ENCODE measurements at regions not wholly inside any gene's neighbourhood (a gene's known extent, or its start where the extent isn't known, plus 50 kb on each side); places are given as distances from the start of the nearest gene placed in this dataset.

DNA sequence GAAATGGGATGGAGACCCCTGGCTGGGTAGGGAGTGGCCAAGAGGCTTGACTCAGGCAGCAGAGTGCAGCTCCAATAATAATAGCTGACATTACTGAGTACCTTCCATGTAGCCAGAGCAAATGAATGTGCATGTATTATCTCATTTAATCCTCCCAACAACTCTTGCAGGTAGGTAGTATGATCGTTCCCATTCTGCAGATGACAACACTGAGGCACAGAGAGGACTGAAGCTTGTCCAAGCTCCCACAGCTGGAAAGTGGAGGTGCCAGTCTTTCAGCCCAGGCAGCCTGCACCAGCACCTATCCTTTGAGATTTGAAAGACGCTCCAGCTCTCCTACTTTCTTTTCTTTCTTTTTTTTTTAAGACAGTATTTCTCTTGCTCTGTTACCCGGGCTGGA is 87.6 kb downstream of the PCDH1 start:
- H3K27ac ChIP-seq (ENCODE audit: insufficient read depth, low read length), result no peak overlapping the region
- no peaks in the 10 kb centered on the region for H4K20me1 ChIP-seq (ENCODE audit: control insufficient read depth, extremely low read depth, insufficient read depth, low read length)
- H3K4me3 ChIP-seq (replicated peaks in 1 of 4; ENCODE audit: control extremely low read depth in 1 of 4, insufficient read depth in 1 of 4, low read depth in 3 of 4, low read length in 4 of 4), result no peak overlapping the region
- TF ChIP-seq, protein P1, sequence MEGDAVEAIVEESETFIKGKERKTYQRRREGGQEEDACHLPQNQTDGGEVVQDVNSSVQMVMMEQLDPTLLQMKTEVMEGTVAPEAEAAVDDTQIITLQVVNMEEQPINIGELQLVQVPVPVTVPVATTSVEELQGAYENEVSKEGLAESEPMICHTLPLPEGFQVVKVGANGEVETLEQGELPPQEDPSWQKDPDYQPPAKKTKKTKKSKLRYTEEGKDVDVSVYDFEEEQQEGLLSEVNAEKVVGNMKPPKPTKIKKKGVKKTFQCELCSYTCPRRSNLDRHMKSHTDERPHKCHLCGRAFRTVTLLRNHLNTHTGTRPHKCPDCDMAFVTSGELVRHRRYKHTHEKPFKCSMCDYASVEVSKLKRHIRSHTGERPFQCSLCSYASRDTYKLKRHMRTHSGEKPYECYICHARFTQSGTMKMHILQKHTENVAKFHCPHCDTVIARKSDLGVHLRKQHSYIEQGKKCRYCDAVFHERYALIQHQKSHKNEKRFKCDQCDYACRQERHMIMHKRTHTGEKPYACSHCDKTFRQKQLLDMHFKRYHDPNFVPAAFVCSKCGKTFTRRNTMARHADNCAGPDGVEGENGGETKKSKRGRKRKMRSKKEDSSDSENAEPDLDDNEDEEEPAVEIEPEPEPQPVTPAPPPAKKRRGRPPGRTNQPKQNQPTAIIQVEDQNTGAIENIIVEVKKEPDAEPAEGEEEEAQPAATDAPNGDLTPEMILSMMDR (conservative IDR thresholded peaks at IDR 0.05 in 1 of 2, IDR thresholded peaks at IDR 0.05 in 1 of 2; ENCODE audit: low read depth in 1 of 2, low read length in 2 of 2), result no peak
- TF ChIP-seq EZH2 (IDR thresholded peaks at IDR 0.05; ENCODE audit: low read length, missing control alignments), result no peak
- H3K79me2 ChIP-seq (ENCODE audit: control insufficient read depth, insufficient read depth, low read length), result no peaks in the 10 kb centered on the region
- no peak overlapping the region for H3K9ac ChIP-seq (ENCODE audit: insufficient read depth, low read length)
- H3K4me1 ChIP-seq (ENCODE audit: control insufficient read depth, extremely low read depth, insufficient read depth, low read length), result no peaks in the 10 kb centered on the region
- no peaks in the 10 kb centered on the region for H3K36me3 ChIP-seq (ENCODE audit: control insufficient read depth, insufficient read depth, low read length)
- H3K27me3 ChIP-seq (ENCODE audit: control insufficient read depth, insufficient read depth, low read length), result peaks cover 15% of the 10 kb centered on the region
- DNase-seq (ENCODE audit: low read depth in 2 of 2), result no peak
- no peak overlapping the region for H2AFZ ChIP-seq (ENCODE audit: low read length)
- H3K9me3 ChIP-seq (ENCODE audit: control insufficient read depth, insufficient read depth, low read depth, low read length), result no peaks in the 10 kb centered on the region
- H3K4me2 ChIP-seq (ENCODE audit: extremely low read depth, insufficient read depth, low read length), result no peak overlapping the region

DNA sequence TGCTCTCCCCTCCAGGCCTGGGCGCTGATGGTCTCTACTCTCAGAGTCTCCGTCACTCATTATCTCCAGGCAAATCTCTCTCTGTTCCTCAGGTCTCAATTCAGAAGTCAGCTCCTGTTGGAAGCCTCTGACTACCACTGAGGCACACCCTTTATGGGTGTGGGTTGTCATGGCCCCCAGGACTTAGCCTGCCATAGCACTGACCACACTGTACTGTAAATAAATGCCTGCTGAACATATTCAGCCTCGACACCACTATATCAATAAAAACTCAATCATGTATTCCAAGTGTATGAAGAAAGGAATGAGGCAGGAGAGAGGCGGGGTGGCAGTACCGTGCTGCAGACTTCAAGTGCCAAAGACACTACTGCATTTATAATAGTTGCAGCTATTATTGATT is 88.9 kb downstream of the PCDH1 start:
- no peak for TF ChIP-seq EZH2 (IDR thresholded peaks at IDR 0.05; ENCODE audit: low read length, missing control alignments)
- TF ChIP-seq, protein P1 (conservative IDR thresholded peaks at IDR 0.05 in 1 of 2, IDR thresholded peaks at IDR 0.05 in 1 of 2; ENCODE audit: low read depth in 1 of 2, low read length in 2 of 2), result no peak
- Histone ChIP-seq H3K9me3 (ENCODE audit: control insufficient read depth, insufficient read depth, low read depth, low read length) (no peaks in the 10 kb centered on the region), H3K79me2 (ENCODE audit: control insufficient read depth, insufficient read depth, low read length) (no peaks in the 10 kb centered on the region), H3K4me2 (ENCODE audit: extremely low read depth, insufficient read depth, low read length) (no peak overlapping the region), H4K20me1 (ENCODE audit: control insufficient read depth, extremely low read depth, insufficient read depth, low read length) (no peaks in the 10 kb centered on the region), H2AFZ (ENCODE audit: low read length) (no peak overlapping the region), H3K36me3 (ENCODE audit: control insufficient read depth, insufficient read depth, low read length) (no peaks in the 10 kb centered on the region), H3K27me3 (ENCODE audit: control insufficient read depth, insufficient read depth, low read length) (peaks cover 15% of the 10 kb centered on the region), H3K27ac (ENCODE audit: insufficient read depth, low read length) (no peak overlapping the region), H3K4me3 (replicated peaks in 1 of 4; ENCODE audit: control extremely low read depth in 1 of 4, insufficient read depth in 1 of 4, low read depth in 3 of 4, low read length in 4 of 4) (no peak overlapping the region), H3K9ac (ENCODE audit: insufficient read depth, low read length) (no peak overlapping the region), H3K4me1 (ENCODE audit: control insufficient read depth, extremely low read depth, insufficient read depth, low read length) (no peaks in the 10 kb centered on the region)
- DNase-seq (ENCODE audit: low read depth in 2 of 2), result no peak

DNA sequence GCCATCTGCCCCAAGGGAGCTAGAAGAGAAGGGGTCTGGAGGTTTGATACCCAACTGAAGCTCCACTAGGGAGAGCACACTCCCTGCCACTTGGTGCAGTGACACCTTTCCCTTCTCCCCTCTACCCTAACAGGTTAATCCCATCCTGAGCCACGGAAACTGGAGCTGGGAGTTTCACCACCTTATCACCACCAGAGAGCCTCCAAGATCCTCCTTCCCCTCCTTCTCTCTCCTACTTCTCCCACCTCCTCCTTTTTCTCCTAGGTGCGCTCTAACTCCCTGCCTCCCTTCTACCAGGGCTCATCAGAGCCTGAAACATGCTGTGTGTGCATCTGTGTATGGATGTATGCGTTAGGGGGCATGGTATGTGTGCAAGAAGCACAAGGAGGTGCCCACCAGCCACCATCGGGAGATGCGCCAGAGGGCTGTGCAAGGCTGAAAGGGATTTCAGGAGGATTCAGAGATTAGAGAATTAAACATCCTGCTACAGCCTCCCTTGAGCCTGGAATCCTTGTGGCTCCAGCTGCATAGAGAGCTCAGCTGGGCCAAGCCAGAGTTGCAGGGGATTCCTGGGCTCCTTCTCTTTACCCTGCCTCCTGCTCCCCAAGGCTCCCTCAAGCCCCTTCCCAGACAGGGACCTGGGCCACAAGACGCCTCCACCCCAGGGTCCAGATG is 89.8 kb downstream of the PCDH1 start:
- peaks cover 15% of the 10 kb centered on the region for H3K27me3 ChIP-seq (ENCODE audit: control insufficient read depth, insufficient read depth, low read length)
- H3K36me3 ChIP-seq (ENCODE audit: control insufficient read depth, insufficient read depth, low read length), result no peaks in the 10 kb centered on the region
- no peak overlapping the region for H3K9ac ChIP-seq (ENCODE audit: insufficient read depth, low read length)
- no peak overlapping the region for H3K4me2 ChIP-seq (ENCODE audit: extremely low read depth, insufficient read depth, low read length)
- H3K9me3 ChIP-seq (ENCODE audit: control insufficient read depth, insufficient read depth, low read depth, low read length), result no peaks in the 10 kb centered on the region
- H3K4me1 ChIP-seq (ENCODE audit: control insufficient read depth, extremely low read depth, insufficient read depth, low read length), result no peaks in the 10 kb centered on the region
- no peak overlapping the region for H3K4me3 ChIP-seq (replicated peaks in 1 of 4; ENCODE audit: control extremely low read depth in 1 of 4, insufficient read depth in 1 of 4, low read depth in 3 of 4, low read length in 4 of 4)
- no peak for DNase-seq (ENCODE audit: low read depth in 2 of 2)
- no peaks in the 10 kb centered on the region for H4K20me1 ChIP-seq (ENCODE audit: control insufficient read depth, extremely low read depth, insufficient read depth, low read length)
- TF ChIP-seq, protein P1 (conservative IDR thresholded peaks at IDR 0.05 in 1 of 2, IDR thresholded peaks at IDR 0.05 in 1 of 2; ENCODE audit: low read depth in 1 of 2, low read length in 2 of 2), result no peak
- no peak for TF ChIP-seq EZH2 (IDR thresholded peaks at IDR 0.05; ENCODE audit: low read length, missing control alignments)
- H3K27ac ChIP-seq (ENCODE audit: insufficient read depth, low read length), result no peak overlapping the region
- no peak overlapping the region for H2AFZ ChIP-seq (ENCODE audit: low read length)
- H3K79me2 ChIP-seq (ENCODE audit: control insufficient read depth, insufficient read depth, low read length), result no peaks in the 10 kb centered on the region

Data from fibroblast of lung (primary cell).